Neuronal stem cell (in vitro differentiated cells): ENCODE measurements at regions not wholly inside any gene's neighbourhood (a gene's known extent, or its start where the extent isn't known, plus 50 kb on each side); places are given as distances from the start of the nearest gene placed in this dataset.
A peak's percentile ranks its signal among the peaks of the same experiment; 100 is the strongest.

Experiments used
- DNase-seq: peaks from one replicate; pipeline ENCODE4 v3.0.0-alpha.2; 2013; ENCODE audit warnings: low spot score
- H2AFZ ChIP-seq: one replicate; pipeline ENCODE4 v1.6.1; 2013; ENCODE audit warnings: mild to moderate bottlenecking, low read length, inconsistent platforms
- H2AK5ac ChIP-seq: 2 replicates; pipeline ENCODE4 v1.6.1; 2013; ENCODE audit warnings: low read depth, mild to moderate bottlenecking, inconsistent platforms, low read length, moderate library complexity, mixed read lengths
- H2BK120ac ChIP-seq: 2 replicates; pipeline ENCODE4 v1.6.1; 2013; ENCODE audit warnings: low read depth, mild to moderate bottlenecking, inconsistent platforms, low read length, moderate library complexity, mixed read lengths
- H2BK12ac ChIP-seq: one replicate; pipeline ENCODE4 v1.6.1; 2013; ENCODE audit warnings: low read length, inconsistent platforms
- H2BK15ac ChIP-seq: 2 replicates; pipeline ENCODE4 v1.6.1; 2013; ENCODE audit warnings: mild to moderate bottlenecking, low read length, inconsistent platforms, mixed read lengths
- H2BK5ac ChIP-seq: one replicate; pipeline ENCODE4 v1.6.1; 2013; ENCODE audit warnings: inconsistent platforms, mild to moderate bottlenecking, low read length, moderate library complexity
- H3K14ac ChIP-seq: one replicate; pipeline ENCODE4 v1.6.1; 2013; ENCODE audit warnings: low read length, inconsistent platforms
- H3K18ac ChIP-seq: 2 replicates; pipeline ENCODE4 v1.6.1; 2013; ENCODE audit warnings: low read length, inconsistent platforms
- H3K23ac ChIP-seq: 2 replicates; pipeline ENCODE4 v1.6.1; 2013; ENCODE audit warnings: low read depth, mild to moderate bottlenecking, mixed read lengths, low read length, inconsistent platforms; ENCODE audit not compliant: poor library complexity
- H3K27ac ChIP-seq: replicated peaks from 3 replicates; pipeline ENCODE4 v1.5.1; 2013; ENCODE audit warnings: low read length, inconsistent platforms
- H3K27me3 ChIP-seq, 3 experiments: 2 replicates each; pipeline ENCODE4 v1.6.1; 2013; ENCODE audit warnings: low read length in 3 of 3, mild to moderate bottlenecking in 2 of 3, inconsistent platforms in 1 of 3, low read depth in 1 of 3, mixed read lengths in 1 of 3, moderate library complexity in 1 of 3; ENCODE audit not compliant: control insufficient read depth in 3 of 3, insufficient read depth in 3 of 3
- H3K36me3 ChIP-seq, 2 donors: replicated peaks in 1 of 2; 2 replicates each; pipeline ENCODE4 v1.6.1; 2013; ENCODE audit warnings: low read length in 2 of 2; ENCODE audit not compliant: control insufficient read depth in 2 of 2, insufficient read depth in 2 of 2
- H3K4ac ChIP-seq: 2 replicates; pipeline ENCODE4 v1.6.1; 2013; ENCODE audit warnings: inconsistent platforms, mild to moderate bottlenecking, low read length, moderate library complexity
- H3K4me1 ChIP-seq, 2 donors: 1 replicate in 1 of 2; 2 replicates in 1 of 2; pipeline ENCODE4 v1.6.1; 2013; ENCODE audit warnings: low read length in 2 of 2, low read depth in 1 of 2; ENCODE audit not compliant: control insufficient read depth in 2 of 2, insufficient read depth in 1 of 2
- H3K4me2 ChIP-seq: one replicate; pipeline ENCODE4 v1.6.1; 2013; ENCODE audit warnings: mild to moderate bottlenecking, low read length, inconsistent platforms; ENCODE audit not compliant: insufficient read depth, poor library complexity, severe bottlenecking
- H3K4me3 ChIP-seq, 2 donors: 2 replicates each; pipeline ENCODE4 v1.5.1; 2013; ENCODE audit warnings: low read length in 2 of 2, mild to moderate bottlenecking in 2 of 2, inconsistent platforms in 1 of 2, moderate library complexity in 1 of 2
- H3K79me1 ChIP-seq: one replicate; pipeline ENCODE4 v1.6.1; 2013; ENCODE audit warnings: low read depth, mild to moderate bottlenecking, inconsistent platforms, low read length, moderate library complexity
- H3K9ac ChIP-seq: one replicate; pipeline ENCODE4 v1.6.1; 2013; ENCODE audit warnings: mild to moderate bottlenecking, low read depth, low read length, inconsistent platforms; ENCODE audit not compliant: poor library complexity
- H3K9me3 ChIP-seq, 2 donors: replicated peaks in 1 of 2; 2 replicates each; pipeline versions ENCODE3 to v1.6.1; 2013; ENCODE audit warnings: low read length in 2 of 2, mild to moderate bottlenecking in 2 of 2, inconsistent platforms in 1 of 2, low read depth in 1 of 2, mixed read lengths in 1 of 2, moderate library complexity in 1 of 2; ENCODE audit not compliant: control insufficient read depth in 2 of 2, insufficient read depth in 1 of 2
- H4K8ac ChIP-seq: one replicate; pipeline ENCODE4 v1.6.1; 2013; ENCODE audit warnings: low read depth, mild to moderate bottlenecking, inconsistent platforms, low read length, moderate library complexity
- H4K91ac ChIP-seq: one replicate; pipeline ENCODE4 v1.6.1; 2013; ENCODE audit warnings: low read length, low read depth, mild to moderate bottlenecking, inconsistent platforms; ENCODE audit not compliant: poor library complexity
- WGBS, 2 donors: extraction: QIAGEN DNeasy Blood & Tissue Kit; methylation state at CpG; one replicate each; pipeline ENCODE4 v1.1.7; 2013; ENCODE audit warnings: missing lambda C conversion rate in 2 of 2, mixed read lengths in 1 of 2; ENCODE audit not compliant: insufficient read length in 2 of 2, insufficient replicate concordance in 1 of 2; ENCODE audit errors: extremely low coverage in 2 of 2; 5-methylcytosine and 5-hydroxymethylcytosine counted together

DNA sequence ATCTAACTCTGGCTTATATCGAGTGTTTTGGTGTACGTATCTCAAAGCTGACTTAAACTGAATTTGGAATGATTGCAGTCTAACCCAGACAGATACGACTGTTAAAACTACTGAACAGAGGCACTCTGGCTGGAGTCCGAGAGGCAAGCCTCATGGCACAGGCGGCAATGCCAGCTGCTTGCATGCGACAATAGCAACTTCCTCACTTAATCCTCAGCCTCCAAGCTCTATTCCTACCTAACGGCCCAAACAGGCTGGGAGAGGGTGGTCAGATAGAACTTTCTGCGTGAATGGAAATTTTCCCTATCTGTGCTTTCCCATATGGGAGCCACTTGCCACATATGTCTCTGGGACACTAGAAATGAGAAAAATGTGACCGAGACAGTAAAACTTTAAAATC lies 292.0 kb upstream of the KLF6 start:
- Histone ChIP-seq H4K91ac (no peak overlapping the region), H3K79me1 (no peaks in the 10 kb centered on the region), H2BK12ac (no peak overlapping the region), H3K14ac (no peak overlapping the region), H3K9me3 (peaks cover 2 to 4% of the 10 kb centered on the region in 2 donors), H3K23ac (no peak overlapping the region), H3K4me1 (no peaks in the 10 kb centered on the region), H4K8ac (no peak overlapping the region), H3K36me3 (no peaks in the 10 kb centered on the region), H3K27ac (no peak overlapping the region), H3K4ac (no peak overlapping the region), H3K9ac (no peak overlapping the region), H2BK120ac (no peak overlapping the region), H2AK5ac (no peak overlapping the region), H2AFZ (no peak overlapping the region), H3K18ac (no peak overlapping the region), H3K27me3 (no peaks in the 10 kb centered on the region), H3K4me2 (no peak overlapping the region), H2BK15ac (no peak overlapping the region), H2BK5ac (no peak overlapping the region), H3K4me3 (no peak overlapping the region)
- DNase-seq: no peak
- WGBS, 2 donors: no CpG with 5 or more reads among the region's 9 CpGs

DNA sequence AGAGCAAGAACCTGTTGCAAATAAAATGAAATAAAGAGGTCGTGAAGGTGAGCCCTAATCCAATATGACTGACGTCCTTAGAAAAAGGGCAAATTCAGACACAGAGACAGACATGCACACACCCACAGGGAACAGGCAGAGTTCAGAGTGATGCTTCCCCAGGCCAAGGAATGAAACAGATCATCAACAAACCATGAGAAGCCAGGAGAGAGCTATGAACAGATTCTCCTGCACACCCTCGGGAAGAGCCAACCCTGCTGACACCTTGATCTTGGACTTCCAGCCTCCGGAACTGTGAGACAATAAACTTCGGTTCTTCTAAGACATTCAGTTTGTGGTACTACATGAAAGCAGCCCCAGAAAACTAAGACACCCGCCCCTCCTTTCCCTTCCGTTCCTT lies 290.4 kb upstream of the KLF6 start:
- Histone ChIP-seq H3K18ac (no peak overlapping the region), H3K79me1 (no peaks in the 10 kb centered on the region), H2AK5ac (no peak overlapping the region), H3K9ac (no peak overlapping the region), H3K9me3 (peaks cover 2 to 4% of the 10 kb centered on the region in 2 donors), H3K4ac (no peak overlapping the region), H3K4me2 (no peak overlapping the region), H3K4me3 (no peak overlapping the region), H3K4me1 (no peaks in the 10 kb centered on the region), H3K27me3 (no peaks in the 10 kb centered on the region), H4K8ac (no peak overlapping the region), H3K27ac (no peak overlapping the region), H2BK12ac (no peak overlapping the region), H2BK5ac (no peak overlapping the region), H3K14ac (no peak overlapping the region), H3K23ac (no peak overlapping the region), H2AFZ (no peak overlapping the region), H2BK120ac (no peak overlapping the region), H4K91ac (no peak overlapping the region), H2BK15ac (no peak overlapping the region), H3K36me3 (no peaks in the 10 kb centered on the region)
- WGBS, 2 donors: no CpG with 5 or more reads among the region's 7 CpGs
- no peak for DNase-seq

DNA sequence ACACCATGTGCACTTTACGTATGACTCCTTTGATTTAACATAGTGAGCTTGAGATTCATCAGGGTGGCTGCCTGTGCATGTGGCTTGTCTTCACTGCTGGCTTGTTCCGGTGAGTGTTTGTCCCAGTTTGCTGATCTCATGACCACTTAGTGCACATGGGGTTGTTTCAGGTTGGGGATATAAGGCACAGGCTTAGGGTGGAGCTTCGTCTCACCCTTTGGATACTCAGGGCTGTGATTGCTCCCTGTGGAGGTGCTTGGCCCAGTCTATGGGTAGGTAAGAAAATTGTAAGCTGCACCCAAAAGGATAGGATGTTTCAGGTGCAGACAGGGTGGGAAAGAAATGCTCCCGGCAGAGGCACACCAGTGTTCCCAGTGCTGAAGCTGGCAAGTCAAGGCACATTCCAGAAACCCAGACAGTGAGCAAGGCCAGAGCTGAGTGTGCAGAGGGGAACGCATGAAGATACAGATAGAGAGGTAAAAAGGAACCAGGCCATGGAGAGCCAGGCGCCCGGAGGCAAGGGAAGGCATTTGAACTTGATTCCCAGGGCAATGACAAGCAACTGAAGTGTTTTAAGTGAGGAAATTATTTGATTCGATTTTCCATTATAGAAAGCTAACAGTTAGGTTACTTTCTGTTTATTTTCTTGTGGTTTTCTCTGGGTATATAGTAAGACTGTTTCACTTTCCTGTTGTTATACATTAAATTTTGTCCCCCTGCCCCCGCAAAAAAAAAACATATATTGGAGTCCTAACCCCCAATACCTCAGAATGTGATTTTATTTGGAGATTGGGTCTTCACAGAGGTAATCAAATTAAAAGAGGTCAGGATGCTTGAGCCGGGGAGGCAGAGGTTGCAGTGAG lies 289.8 kb upstream of the KLF6 start:
- Histone ChIP-seq H3K23ac (no peak overlapping the region), H2BK120ac (no peak overlapping the region), H2AK5ac (no peak overlapping the region), H4K91ac (no peak overlapping the region), H3K14ac (peak overlapping the region; percentile 42), H3K9ac (no peak overlapping the region), H3K4me3 (no peak overlapping the region), H3K27ac (no peak overlapping the region), H2BK5ac (no peak overlapping the region), H3K18ac (no peak overlapping the region), H3K9me3 (peaks cover 2 to 4% of the 10 kb centered on the region in 2 donors), H2AFZ (no peak overlapping the region), H3K79me1 (no peaks in the 10 kb centered on the region), H3K27me3 (no peaks in the 10 kb centered on the region), H2BK15ac (no peak overlapping the region), H3K4ac (no peak overlapping the region), H3K4me1 (no peaks in the 10 kb centered on the region), H2BK12ac (no peak overlapping the region), H3K36me3 (no peaks in the 10 kb centered on the region), H3K4me2 (no peak overlapping the region), H4K8ac (no peak overlapping the region)
- WGBS, 2 donors: no CpG with 5 or more reads among the region's 10 CpGs
- DNase-seq: no peak

DNA sequence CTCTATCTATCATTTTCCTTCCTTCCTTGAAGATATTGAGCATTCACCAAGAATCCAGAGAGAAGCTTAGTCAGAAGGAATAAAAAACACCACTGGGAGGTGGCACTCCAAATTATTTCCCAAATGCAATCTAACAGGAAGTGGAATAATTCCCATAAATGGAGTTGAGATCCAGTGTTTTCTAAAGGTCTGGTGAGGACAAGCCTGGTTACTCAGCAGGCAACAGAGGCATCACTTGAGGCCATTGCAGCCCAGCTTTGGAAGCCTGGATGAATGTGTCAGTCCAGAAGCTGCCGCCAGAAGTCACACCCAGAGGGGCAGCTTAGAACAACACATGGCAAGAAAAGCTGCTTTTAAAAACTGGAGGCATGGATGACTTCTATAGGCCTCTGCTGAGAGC lies 288.9 kb upstream of the KLF6 start:
- Histone ChIP-seq H3K23ac (no peak overlapping the region), H2BK5ac (no peak overlapping the region), H3K4me2 (no peak overlapping the region), H4K8ac (no peak overlapping the region), H2AK5ac (no peak overlapping the region), H3K9me3 (peaks cover 2 to 4% of the 10 kb centered on the region in 2 donors), H3K9ac (no peak overlapping the region), H3K27ac (no peak overlapping the region), H3K79me1 (no peaks in the 10 kb centered on the region), H3K14ac (no peak overlapping the region), H3K4ac (no peak overlapping the region), H2BK15ac (no peak overlapping the region), H3K4me3 (no peak overlapping the region), H3K18ac (no peak overlapping the region), H3K36me3 (no peaks in the 10 kb centered on the region), H4K91ac (no peak overlapping the region), H2AFZ (no peak overlapping the region), H3K27me3 (no peaks in the 10 kb centered on the region), H3K4me1 (no peaks in the 10 kb centered on the region), H2BK12ac (no peak overlapping the region), H2BK120ac (no peak overlapping the region)
- no CpG with 5 or more reads among the region's 1 CpG for WGBS, 2 donors
- no peak for DNase-seq
